ENCODE measurements at regions not wholly inside any gene's neighbourhood (a gene's known extent, or its start where the extent isn't known, plus 50 kb on each side); places are given as distances from the start of the nearest gene placed in this dataset.

GRCh38 chr3:193796089-193796488 lies 203.1 kb downstream of the OPA1 start:
- Histone ChIP-seq H3K79me2 (ENCODE audit: insufficient read depth, low read length) (no peaks in the 10 kb centered on the region), H3K27ac (ENCODE audit: insufficient read length, low read depth, low read length) (no peak overlapping the region), H3K27me3 (ENCODE audit: insufficient read depth, low read length) (no peaks in the 10 kb centered on the region), H3K79me1 (ENCODE audit: insufficient read depth, low read depth, low read length, poor library complexity, severe bottlenecking) (no peaks in the 10 kb centered on the region), H3K56ac (ENCODE audit: insufficient read length, low read depth, low read length) (no peak overlapping the region), H2BK5ac (ENCODE audit: insufficient read length, low read length) (no peak overlapping the region), H3K14ac (ENCODE audit: insufficient read depth, low read length) (no peak overlapping the region), H4K8ac (replicated peaks; ENCODE audit: insufficient read length, low read depth, low read length) (no peak overlapping the region), H3K4me1 (ENCODE audit: insufficient read depth, low read length) (peaks cover 9% of the 10 kb centered on the region; the same call in 1 of the 2 replicates), H3K9ac (ENCODE audit: extremely low read depth, insufficient read length, low read length) (no peak overlapping the region), H4K91ac (ENCODE audit: insufficient read length, low read depth, low read length) (no peak overlapping the region), H3K4me2 (ENCODE audit: insufficient read depth, insufficient read length, low read length) (no peak overlapping the region), H3K9me3 (ENCODE audit: control insufficient read depth, low read depth, low read length) (no peaks in the 10 kb centered on the region), H2BK20ac (ENCODE audit: low read depth, low read length, poor library complexity, severe bottlenecking) (no peak overlapping the region), H2BK120ac (ENCODE audit: low read depth, low read length, poor library complexity, severe bottlenecking) (no peak overlapping the region), H3K23ac (ENCODE audit: insufficient read length, low read depth, low read length) (no peak overlapping the region), H4K20me1 (ENCODE audit: control insufficient read depth, insufficient read depth, insufficient read length) (no peaks in the 10 kb centered on the region), H2BK12ac (ENCODE audit: insufficient read length, low read depth, low read length) (no peak overlapping the region), H3K4ac (ENCODE audit: low read depth, low read length) (no peak overlapping the region), H3T11ph (ENCODE audit: low read length) (no peak overlapping the region), H2BK15ac (ENCODE audit: low read depth, low read length) (no peak overlapping the region), H3K23me2 (ENCODE audit: insufficient read length, low read depth, low read length, poor library complexity, severe bottlenecking) (no peaks in the 10 kb centered on the region), H2AFZ (ENCODE audit: low read length) (no peak overlapping the region), H4K5ac (ENCODE audit: insufficient read length, low read depth, low read length) (no peak overlapping the region), H3K18ac (ENCODE audit: insufficient read length, low read depth, low read length) (no peak overlapping the region), H2AK5ac (ENCODE audit: insufficient read length, low read length) (no peak overlapping the region)
- H3K4me3 Mint-ChIP-seq, result no peak overlapping the region
- H3K27me3 Mint-ChIP-seq (ENCODE audit: low read depth), result peaks cover 15% of the 10 kb centered on the region
- H3K36me3 Mint-ChIP-seq (ENCODE audit: insufficient read depth in 1 of 3, low read depth in 3 of 3), result 0 out of 7 replicates have a peak, but pooled peaks cover 0 to 4% (median 0%) of the 10 kb centered on the region in 3 experiments
- WGBS (ENCODE audit: extremely low coverage, insufficient read length, low lambda C conversion rate), result no CpG with 5 or more reads among the region's 10 CpGs
- peaks cover 29 to 36% of the 10 kb centered on the region in 2 experiments for H3K4me1 Mint-ChIP-seq
- peaks cover 0 to 4% of the 10 kb centered on the region in 2 experiments; a peak in 2 of 5 replicates for H3K9me3 Mint-ChIP-seq
- TF ChIP-seq CTCF (conservative IDR thresholded peaks at IDR 0.05), result no peak
- no peak for DNase-seq
- no peak overlapping the region; a peak in 1 of 7 replicates for H3K27ac Mint-ChIP-seq

All from H9 (cell line).